CD4-positive, alpha-beta T cell (primary cell): ENCODE measurements at regions not wholly inside any gene's neighbourhood (a gene's known extent, or its start where the extent isn't known, plus 50 kb on each side); places are given as distances from the start of the nearest gene placed in this dataset.

Experiments used
- ATAC-seq: fragments of 200-7000 bp; cut with Tn5 transposase; one replicate; pipeline ENCODE4 v1.10.0; 2022; ENCODE audit warnings: mild to moderate bottlenecking; ENCODE audit not compliant: poor library complexity
- CTCF ChIA-PET: fragments of 350-600 bp; sonication (Branson Sonifier 250); formaldehyde crosslinking; loops from one replicate; lab custom pipeline; 2021; ENCODE audit warnings: antibody characterized with exemption, inconsistent platforms; lab: Charles Lee
- POLR2A ChIA-PET: fragments of 350-600 bp; sonication (Branson Sonifier 250); formaldehyde crosslinking; loops from one replicate; lab custom pipeline; 2021; ENCODE audit warnings: antibody characterized with exemption, inconsistent platforms; lab: Charles Lee
- DNase-seq, 14 experiments: peaks; one replicate each; pipeline ENCODE4 v3.0.0-alpha.2; 2013 to 2020; ENCODE audit warnings: mixed read lengths in 2 of 14
- H3K27ac ChIP-seq, 2 donors: one replicate each; pipeline versions ENCODE4 v1.5.1 to v1.7.0; 2013; ENCODE audit warnings: low read length in 2 of 2, low read depth in 1 of 2, mild to moderate bottlenecking in 1 of 2
- H3K27me3 ChIP-seq, 2 experiments: 1 replicate in 1 of 2; 2 replicates in 1 of 2; pipeline versions ENCODE4 v1.6.1 to v1.7.0; 2013; ENCODE audit warnings: low read length in 2 of 2, control low read depth in 1 of 2, mild to moderate bottlenecking in 1 of 2, moderate library complexity in 1 of 2; ENCODE audit not compliant: insufficient read depth in 2 of 2, control insufficient read depth in 1 of 2
- H3K36me3 ChIP-seq: one replicate; pipeline ENCODE4 v1.6.1; 2013; ENCODE audit warnings: low read length, control low read depth; ENCODE audit not compliant: insufficient read depth
- H3K4me1 ChIP-seq: one replicate; pipeline ENCODE4 v1.6.1; 2013; ENCODE audit warnings: low read length, control low read depth; ENCODE audit not compliant: insufficient read depth
- H3K4me3 ChIP-seq: one replicate; pipeline ENCODE4 v1.5.1; 2013; ENCODE audit warnings: mild to moderate bottlenecking, low read length, moderate library complexity
- H3K9me3 ChIP-seq, 2 experiments: 1 replicate in 1 of 2; 2 replicates in 1 of 2; pipeline versions ENCODE4 v1.6.1 to v1.7.0; 2013; ENCODE audit warnings: low read length in 2 of 2, mild to moderate bottlenecking in 2 of 2, control low read depth in 1 of 2, moderate library complexity in 1 of 2; ENCODE audit not compliant: control insufficient read depth in 1 of 2, insufficient read depth in 1 of 2
- H3K27ac Mint-ChIP-seq: one replicate; pipeline ENCODE4 v1.8.0; 2020; ENCODE audit warnings: mixed read lengths
- H3K27me3 Mint-ChIP-seq: one replicate; pipeline ENCODE4 v1.8.0; 2021; ENCODE audit warnings: mixed read lengths
- H3K36me3 Mint-ChIP-seq: one replicate; pipeline ENCODE4 v1.8.0; 2021; ENCODE audit warnings: low read depth, mixed read lengths
- H3K4me1 Mint-ChIP-seq: one replicate; pipeline ENCODE4 v1.8.0; 2021; ENCODE audit warnings: low read depth, mixed read lengths
- H3K4me3 Mint-ChIP-seq: one replicate; pipeline ENCODE4 v1.8.0; 2020; ENCODE audit warnings: mild to moderate bottlenecking, mixed read lengths
- H3K9me3 Mint-ChIP-seq: one replicate; pipeline ENCODE4 v1.8.0; 2020; ENCODE audit warnings: mixed read lengths
- CTCF ChIP-seq: fragments of 200-600 bp; IDR thresholded peaks from one replicate; pipeline ENCODE4 v1.8.0; 2022; ENCODE audit warnings: antibody characterized with exemption, mild to moderate bottlenecking
- intact Hi-C, 2 experiments: fragments of 100-400 bp; cut with DNase I in 1 of 2; cut with micrococcal nuclease in 1 of 2; formaldehyde crosslinking; loops; one replicate each; pipeline versions ENCODE4 v1.15.1 to v1.9.0; 2023 to 2025; cut with DNase I, micrococcal nuclease

DNA sequence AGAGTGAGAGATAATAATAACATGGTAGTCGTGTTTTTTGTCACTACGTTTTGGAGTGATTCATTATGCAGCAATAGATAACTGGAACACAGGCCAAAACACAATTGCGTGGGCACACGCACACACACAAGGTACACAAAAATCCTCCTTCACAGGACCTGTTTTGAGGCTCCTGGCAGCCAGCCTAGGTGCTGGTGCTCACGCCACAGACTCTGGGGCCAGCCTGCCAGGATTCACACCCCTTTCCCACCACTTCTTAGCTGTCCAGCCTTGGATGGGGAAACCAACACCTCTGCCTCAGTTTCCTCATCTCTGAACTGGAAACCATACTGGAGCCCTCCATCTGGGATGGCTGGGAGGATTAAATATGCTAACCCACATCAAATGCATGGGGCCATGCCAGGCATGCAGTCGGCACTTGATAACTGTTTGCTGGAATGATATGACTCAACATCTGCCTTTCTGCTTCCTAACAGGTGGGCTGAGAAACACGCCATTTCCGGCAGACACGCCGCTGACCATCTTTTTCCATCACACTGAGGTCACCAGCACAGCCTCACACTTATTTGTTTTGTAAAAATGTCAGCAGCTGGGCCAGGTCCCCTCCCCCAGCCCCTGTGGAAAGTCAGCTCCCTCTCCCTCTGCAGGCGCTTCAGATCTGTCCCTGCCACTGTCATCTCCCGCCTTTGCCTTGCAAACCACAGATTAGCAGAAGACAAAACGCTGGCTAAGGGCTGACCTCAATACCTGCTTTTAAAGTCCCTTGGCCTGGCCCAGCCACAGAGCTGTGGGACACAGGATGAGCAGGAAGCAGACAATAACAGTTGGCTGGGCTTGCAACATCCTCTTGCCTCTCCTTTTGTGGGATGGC, 237.5 kb downstream of the BCOR start:
- peaks cover 40% of the 10 kb centered on the region for H3K4me1 ChIP-seq
- ATAC-seq, result peak; percentile 41
- H3K27ac Mint-ChIP-seq, result peak overlapping the region; percentile 87
- H3K9me3 ChIP-seq, result no peaks in the 10 kb centered on the region
- peak overlapping the region; percentile 30 for H3K4me3 Mint-ChIP-seq
- intact Hi-C loops, result loop anchor here (5.0 kb wide), 3 partner anchors 33 to 237 kb away; partner anchors contain the start of gene BCOR (in 1 of the 2)
- H3K9me3 Mint-ChIP-seq, result no peaks in the 10 kb centered on the region
- no peak overlapping the region for H3K4me3 ChIP-seq
- H3K27ac ChIP-seq, result no peak overlapping the region
- DNase-seq, result peak in 13 of 14 experiments; percentile 34 to 82 (median 63)
- H3K36me3 Mint-ChIP-seq, result no peaks in the 10 kb centered on the region
- peaks cover 28% of the 10 kb centered on the region for H3K4me1 Mint-ChIP-seq
- no peaks in the 10 kb centered on the region for H3K27me3 Mint-ChIP-seq
- H3K27me3 ChIP-seq, result no peaks in the 10 kb centered on the region
- POLR2A ChIA-PET, result no interaction called here
- TF ChIP-seq CTCF, result no peak
- CTCF ChIA-PET, result interaction anchor here (0.6 to 1.3 kb wide), 4 partner anchors 31 to 407 kb away, joined by 3 to 5 read pairs (median 3); no protein-coding TSS in a partner anchor
- H3K36me3 ChIP-seq, result no peaks in the 10 kb centered on the region

GRCh38 chrX:39862963-39863362, 234.8 kb downstream of the BCOR start:
- Histone ChIP-seq H3K27me3 (no peaks in the 10 kb centered on the region), H3K4me1 (peaks cover 22% of the 10 kb centered on the region), H3K36me3 (no peaks in the 10 kb centered on the region), H3K27ac (no peak overlapping the region), H3K9me3 (no peaks in the 10 kb centered on the region), H3K4me3 (no peak overlapping the region)
- ChIA-PET CTCF (no interaction called here), POLR2A (interaction anchor here (0.6 kb wide), 1 partner anchor 22 kb away, joined by 3 read pairs; no protein-coding TSS in a partner anchor)
- Mint-ChIP-seq H3K4me3 (no peak overlapping the region), H3K4me1 (peaks cover 13% of the 10 kb centered on the region), H3K27ac (no peak overlapping the region), H3K27me3 (no peaks in the 10 kb centered on the region), H3K36me3 (no peaks in the 10 kb centered on the region), H3K9me3 (no peaks in the 10 kb centered on the region)
- ATAC-seq, result no peak
- no peak for TF ChIP-seq CTCF
- DNase-seq, result no peak
- intact Hi-C loops, result loop anchor here in 1 of 2 experiments (5.0 kb wide), 1 partner anchor 36 kb away; no protein-coding TSS in a partner anchor

- H3K27me3 ChIP-seq, result no peaks in the 10 kb centered on the region
- POLR2A ChIA-PET, result interaction anchor here (1.8 kb wide), 1 partner anchor 11 kb away, joined by 5 read pairs; no protein-coding TSS in a partner anchor
- H3K4me3 ChIP-seq, result no peak overlapping the region
- H3K9me3 ChIP-seq, result no peaks in the 10 kb centered on the region
- Mint-ChIP-seq H3K36me3 (no peaks in the 10 kb centered on the region), H3K9me3 (no peaks in the 10 kb centered on the region), H3K4me1 (peaks cover 14% of the 10 kb centered on the region), H3K27ac (no peak overlapping the region), H3K4me3 (no peak overlapping the region), H3K27me3 (no peaks in the 10 kb centered on the region)
- no peak for TF ChIP-seq CTCF
- no peaks in the 10 kb centered on the region for H3K36me3 ChIP-seq
- H3K4me1 ChIP-seq, result peaks cover 20% of the 10 kb centered on the region
- DNase-seq (no peak), ATAC-seq (no peak)
- no peak overlapping the region for H3K27ac ChIP-seq
- CTCF ChIA-PET, result no interaction called here
- intact Hi-C loops, result no loop called here
Observed at GRCh38 chrX:39866229-39866628, 231.5 kb downstream of the BCOR start.
